GM13976 (cell line): ENCODE measurements at regions not wholly inside any gene's neighbourhood (a gene's known extent, or its start where the extent isn't known, plus 50 kb on each side); places are given as distances from the start of the nearest gene placed in this dataset.

Experiments
- DNase-seq: peaks from one replicate; pipeline ENCODE4 v3.0.0; 2012; ENCODE audit warnings: low spot score
- in situ Hi-C: fragments of 300-500 bp; cut with MboI; formaldehyde crosslinking; loops from one replicate; pipeline ENCODE4 v1.12.0; 2022; ENCODE audit warnings: low sequenced_read_pairs, mixed read lengths, inconsistent platforms; ENCODE audit not compliant: unreplicated experiment
- TF ChIP-seq, protein P1 (sequence below): IDR thresholded peaks from 2 replicates; pipeline ENCODE4 v1.5.1; 2012; ENCODE audit warnings: borderline replicate concordance, mild to moderate bottlenecking; ENCODE audit not compliant: insufficient read depth; ENCODE audit errors: extremely low read depth, missing control alignments, control extremely low read depth

DNA sequence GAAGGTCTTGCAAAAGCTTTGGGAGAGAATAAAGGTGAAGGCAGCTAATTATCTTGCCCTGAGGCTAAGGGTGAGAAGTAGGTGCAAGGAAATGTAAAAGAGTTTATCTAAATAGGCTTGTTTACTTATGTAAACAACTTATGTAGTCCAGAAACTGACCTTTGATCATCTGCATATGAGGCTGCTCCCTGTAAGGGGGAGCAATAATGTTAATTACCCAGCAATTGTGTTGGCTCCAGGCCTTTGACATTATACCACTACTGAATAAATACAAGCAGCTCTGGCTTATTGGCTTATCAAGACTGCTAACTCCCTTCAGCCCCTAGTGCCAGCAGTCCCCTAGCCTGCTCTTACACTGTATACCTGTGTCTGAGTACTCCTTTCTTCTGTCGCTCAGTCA lies 303.7 kb upstream of the GNPDA2 start:
- DNase-seq, result no peak
- TF ChIP-seq, protein P1, sequence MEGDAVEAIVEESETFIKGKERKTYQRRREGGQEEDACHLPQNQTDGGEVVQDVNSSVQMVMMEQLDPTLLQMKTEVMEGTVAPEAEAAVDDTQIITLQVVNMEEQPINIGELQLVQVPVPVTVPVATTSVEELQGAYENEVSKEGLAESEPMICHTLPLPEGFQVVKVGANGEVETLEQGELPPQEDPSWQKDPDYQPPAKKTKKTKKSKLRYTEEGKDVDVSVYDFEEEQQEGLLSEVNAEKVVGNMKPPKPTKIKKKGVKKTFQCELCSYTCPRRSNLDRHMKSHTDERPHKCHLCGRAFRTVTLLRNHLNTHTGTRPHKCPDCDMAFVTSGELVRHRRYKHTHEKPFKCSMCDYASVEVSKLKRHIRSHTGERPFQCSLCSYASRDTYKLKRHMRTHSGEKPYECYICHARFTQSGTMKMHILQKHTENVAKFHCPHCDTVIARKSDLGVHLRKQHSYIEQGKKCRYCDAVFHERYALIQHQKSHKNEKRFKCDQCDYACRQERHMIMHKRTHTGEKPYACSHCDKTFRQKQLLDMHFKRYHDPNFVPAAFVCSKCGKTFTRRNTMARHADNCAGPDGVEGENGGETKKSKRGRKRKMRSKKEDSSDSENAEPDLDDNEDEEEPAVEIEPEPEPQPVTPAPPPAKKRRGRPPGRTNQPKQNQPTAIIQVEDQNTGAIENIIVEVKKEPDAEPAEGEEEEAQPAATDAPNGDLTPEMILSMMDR, result no peak
- in situ Hi-C loops, result no loop called here

DNA sequence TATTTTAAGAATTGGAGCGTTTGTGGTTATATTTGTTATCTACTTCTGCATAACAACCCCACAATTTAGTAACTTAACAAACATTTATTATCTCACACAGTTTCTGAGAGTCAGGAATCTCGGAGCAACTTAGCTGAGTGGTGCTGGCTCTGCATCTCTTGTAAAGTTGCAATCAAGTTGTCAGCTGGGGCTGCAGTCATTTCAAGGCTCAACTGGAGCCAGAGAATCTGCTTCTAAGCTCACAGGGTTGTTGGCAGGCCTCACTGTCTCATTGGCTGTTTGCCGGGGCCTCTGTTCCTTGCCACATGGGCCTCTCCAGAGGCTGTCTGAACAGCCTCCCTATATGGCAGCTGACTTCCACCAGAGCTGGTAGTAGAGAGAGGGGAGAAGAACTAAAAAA lies 281.2 kb upstream of the GNPDA2 start:
- TF ChIP-seq, protein P1, result no peak
- in situ Hi-C loops, result no loop called here
- no peak for DNase-seq

- TF ChIP-seq, protein P1, result no peak
- no peak for DNase-seq
- in situ Hi-C loops, result no loop called here
Observed at GRCh38 chr4:45006078-45006477, 279.7 kb upstream of the GNPDA2 start.

- TF ChIP-seq, protein P1, result no peak
- in situ Hi-C loops, result no loop called here
Observed at GRCh38 chr4:45004847-45005565, 278.6 kb upstream of the GNPDA2 start.

DNA sequence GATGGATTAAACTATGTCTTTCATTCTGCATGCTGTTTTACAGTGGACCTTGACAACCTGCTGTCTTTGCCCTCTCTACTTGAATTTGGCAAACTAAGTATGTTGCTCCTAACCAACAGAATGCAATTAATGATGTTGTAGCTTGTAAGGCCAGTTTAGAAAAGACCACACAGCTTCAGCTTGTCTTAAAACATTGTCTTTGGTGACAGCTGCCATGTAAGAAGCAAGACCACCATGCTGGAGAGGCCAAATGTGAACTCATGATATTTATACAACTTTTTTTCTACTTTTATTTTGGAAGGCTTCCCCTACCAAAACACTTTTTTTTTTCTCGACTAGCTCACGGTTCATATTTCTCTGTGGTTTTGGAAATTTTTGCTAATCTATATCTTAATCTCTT lies 278.0 kb upstream of the GNPDA2 start:
- in situ Hi-C loops, result no loop called here
- TF ChIP-seq, protein P1, result no peak

More at GRCh38 chr4:45004847-45005565, 278.6 kb upstream of the GNPDA2 start:
- no peak for DNase-seq

GRCh38 chr4:44996276-44996845 lies 270.0 kb upstream of the GNPDA2 start:
- in situ Hi-C loops, result no loop called here

More for the DNA sequence above, 278.0 kb upstream of the GNPDA2 start:
- DNase-seq, result no peak

More at GRCh38 chr4:44996276-44996845, 270.0 kb upstream of the GNPDA2 start:
- DNase-seq, result no peak
- TF ChIP-seq, protein P1, result no peak
